Neuronal stem cell (in vitro differentiated cells): ENCODE measurements at regions not wholly inside any gene's neighbourhood (a gene's known extent, or its start where the extent isn't known, plus 50 kb on each side); places are given as distances from the start of the nearest gene placed in this dataset.
"Not testable (repeated sequence)": the region's sequence is repeated elsewhere in the genome, so short reads cannot be mapped to it uniquely, and the experiment has no call there.

Experiments used
- DNase-seq: peaks from one replicate; pipeline ENCODE4 v3.0.0-alpha.2; 2013; ENCODE audit warnings: low spot score
- H2AFZ ChIP-seq: one replicate; pipeline ENCODE4 v1.6.1; 2013; ENCODE audit warnings: mild to moderate bottlenecking, low read length, inconsistent platforms
- H2AK5ac ChIP-seq: 2 replicates; pipeline ENCODE4 v1.6.1; 2013; ENCODE audit warnings: low read depth, mild to moderate bottlenecking, inconsistent platforms, low read length, moderate library complexity, mixed read lengths
- H2BK120ac ChIP-seq: 2 replicates; pipeline ENCODE4 v1.6.1; 2013; ENCODE audit warnings: low read depth, mild to moderate bottlenecking, inconsistent platforms, low read length, moderate library complexity, mixed read lengths
- H2BK12ac ChIP-seq: one replicate; pipeline ENCODE4 v1.6.1; 2013; ENCODE audit warnings: low read length, inconsistent platforms
- H2BK15ac ChIP-seq: 2 replicates; pipeline ENCODE4 v1.6.1; 2013; ENCODE audit warnings: mild to moderate bottlenecking, low read length, inconsistent platforms, mixed read lengths
- H2BK5ac ChIP-seq: one replicate; pipeline ENCODE4 v1.6.1; 2013; ENCODE audit warnings: inconsistent platforms, mild to moderate bottlenecking, low read length, moderate library complexity
- H3K14ac ChIP-seq: one replicate; pipeline ENCODE4 v1.6.1; 2013; ENCODE audit warnings: low read length, inconsistent platforms
- H3K18ac ChIP-seq: 2 replicates; pipeline ENCODE4 v1.6.1; 2013; ENCODE audit warnings: low read length, inconsistent platforms
- H3K23ac ChIP-seq: 2 replicates; pipeline ENCODE4 v1.6.1; 2013; ENCODE audit warnings: low read depth, mild to moderate bottlenecking, mixed read lengths, low read length, inconsistent platforms; ENCODE audit not compliant: poor library complexity
- H3K27ac ChIP-seq: replicated peaks from 3 replicates; pipeline ENCODE4 v1.5.1; 2013; ENCODE audit warnings: low read length, inconsistent platforms
- H3K27me3 ChIP-seq, 3 experiments: 2 replicates each; pipeline ENCODE4 v1.6.1; 2013; ENCODE audit warnings: low read length in 3 of 3, mild to moderate bottlenecking in 2 of 3, inconsistent platforms in 1 of 3, low read depth in 1 of 3, mixed read lengths in 1 of 3, moderate library complexity in 1 of 3; ENCODE audit not compliant: control insufficient read depth in 3 of 3, insufficient read depth in 3 of 3
- H3K36me3 ChIP-seq, 2 donors: replicated peaks in 1 of 2; 2 replicates each; pipeline ENCODE4 v1.6.1; 2013; ENCODE audit warnings: low read length in 2 of 2; ENCODE audit not compliant: control insufficient read depth in 2 of 2, insufficient read depth in 2 of 2
- H3K4ac ChIP-seq: 2 replicates; pipeline ENCODE4 v1.6.1; 2013; ENCODE audit warnings: inconsistent platforms, mild to moderate bottlenecking, low read length, moderate library complexity
- H3K4me1 ChIP-seq, 2 donors: 1 replicate in 1 of 2; 2 replicates in 1 of 2; pipeline ENCODE4 v1.6.1; 2013; ENCODE audit warnings: low read length in 2 of 2, low read depth in 1 of 2; ENCODE audit not compliant: control insufficient read depth in 2 of 2, insufficient read depth in 1 of 2
- H3K4me2 ChIP-seq: one replicate; pipeline ENCODE4 v1.6.1; 2013; ENCODE audit warnings: mild to moderate bottlenecking, low read length, inconsistent platforms; ENCODE audit not compliant: insufficient read depth, poor library complexity, severe bottlenecking
- H3K4me3 ChIP-seq, 2 donors: 2 replicates each; pipeline ENCODE4 v1.5.1; 2013; ENCODE audit warnings: low read length in 2 of 2, mild to moderate bottlenecking in 2 of 2, inconsistent platforms in 1 of 2, moderate library complexity in 1 of 2
- H3K79me1 ChIP-seq: one replicate; pipeline ENCODE4 v1.6.1; 2013; ENCODE audit warnings: low read depth, mild to moderate bottlenecking, inconsistent platforms, low read length, moderate library complexity
- H3K9ac ChIP-seq: one replicate; pipeline ENCODE4 v1.6.1; 2013; ENCODE audit warnings: mild to moderate bottlenecking, low read depth, low read length, inconsistent platforms; ENCODE audit not compliant: poor library complexity
- H3K9me3 ChIP-seq, 2 donors: replicated peaks in 1 of 2; 2 replicates each; pipeline versions ENCODE3 to v1.6.1; 2013; ENCODE audit warnings: low read length in 2 of 2, mild to moderate bottlenecking in 2 of 2, inconsistent platforms in 1 of 2, low read depth in 1 of 2, mixed read lengths in 1 of 2, moderate library complexity in 1 of 2; ENCODE audit not compliant: control insufficient read depth in 2 of 2, insufficient read depth in 1 of 2
- H4K8ac ChIP-seq: one replicate; pipeline ENCODE4 v1.6.1; 2013; ENCODE audit warnings: low read depth, mild to moderate bottlenecking, inconsistent platforms, low read length, moderate library complexity
- H4K91ac ChIP-seq: one replicate; pipeline ENCODE4 v1.6.1; 2013; ENCODE audit warnings: low read length, low read depth, mild to moderate bottlenecking, inconsistent platforms; ENCODE audit not compliant: poor library complexity
- WGBS, 2 donors: extraction: QIAGEN DNeasy Blood & Tissue Kit; methylation state at CpG; one replicate each; pipeline ENCODE4 v1.1.7; 2013; ENCODE audit warnings: missing lambda C conversion rate in 2 of 2, mixed read lengths in 1 of 2; ENCODE audit not compliant: insufficient read length in 2 of 2, insufficient replicate concordance in 1 of 2; ENCODE audit errors: extremely low coverage in 2 of 2; 5-methylcytosine and 5-hydroxymethylcytosine counted together

DNA sequence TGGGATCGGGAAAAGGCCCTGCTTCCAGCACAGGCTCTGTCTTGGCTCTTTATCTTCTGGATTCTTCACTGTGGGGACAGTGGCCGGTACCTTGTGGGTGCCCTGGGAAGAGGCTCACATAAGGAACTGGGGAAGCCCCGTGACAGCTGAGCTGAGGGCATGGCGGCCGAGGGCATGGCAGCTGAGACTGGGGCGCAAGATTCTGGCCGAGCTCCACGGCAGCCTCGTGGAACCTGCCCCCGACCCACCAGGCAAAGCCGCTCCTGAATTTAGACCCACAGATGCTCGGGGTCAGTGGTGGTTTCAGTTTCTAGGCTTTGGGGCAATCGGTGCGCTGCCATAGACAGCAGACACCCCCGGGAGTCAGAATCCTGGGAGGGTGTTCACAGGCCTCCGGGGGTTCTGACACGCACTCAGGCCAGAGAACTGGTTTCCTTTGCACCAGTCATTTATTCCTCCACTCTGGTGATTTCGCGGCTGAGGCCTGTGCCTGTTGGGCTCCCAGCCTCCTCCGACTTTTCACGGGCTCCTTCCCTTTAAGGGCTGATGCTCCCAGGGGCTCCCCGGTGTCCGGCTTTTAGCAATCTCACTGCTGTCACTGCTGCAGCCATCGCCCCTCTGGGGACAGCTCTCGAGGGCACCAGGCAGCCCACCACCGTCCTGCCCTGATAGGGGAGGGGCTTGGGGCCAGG, 117.6 kb downstream of the TEX29 start:
- no peak overlapping the region for H3K23ac ChIP-seq
- H3K9ac ChIP-seq, result peak overlapping the region; percentile 32
- H2BK15ac ChIP-seq, result peak overlapping the region; percentile 19
- H3K14ac ChIP-seq, result no peak overlapping the region
- H3K36me3 ChIP-seq, result no peaks in the 10 kb centered on the region
- H2BK120ac ChIP-seq, result peak overlapping the region; percentile 42
- no peak overlapping the region for H2BK12ac ChIP-seq
- no CpG with 5 or more reads among the region's 26 CpGs for WGBS, 2 donors
- H3K4me3 ChIP-seq, result no peak overlapping the region
- H3K4me1 ChIP-seq, result peaks cover 0 to 12% of the 10 kb centered on the region in 2 donors
- H3K79me1 ChIP-seq, result no peaks in the 10 kb centered on the region
- H3K27ac ChIP-seq, result no peak overlapping the region
- no peak overlapping the region for H2BK5ac ChIP-seq
- peak overlapping the region; percentile 53 for H3K4ac ChIP-seq
- H2AK5ac ChIP-seq, result peak overlapping the region; percentile 94
- no peaks in the 10 kb centered on the region for H3K27me3 ChIP-seq
- H2AFZ ChIP-seq, result no peak overlapping the region
- H3K9me3 ChIP-seq, result no peaks in the 10 kb centered on the region
- H4K91ac ChIP-seq, result no peak overlapping the region
- H3K18ac ChIP-seq, result peak overlapping the region; percentile 86
- DNase-seq, result no peak
- H3K4me2 ChIP-seq, result no peak overlapping the region
- H4K8ac ChIP-seq, result no peak overlapping the region

DNA sequence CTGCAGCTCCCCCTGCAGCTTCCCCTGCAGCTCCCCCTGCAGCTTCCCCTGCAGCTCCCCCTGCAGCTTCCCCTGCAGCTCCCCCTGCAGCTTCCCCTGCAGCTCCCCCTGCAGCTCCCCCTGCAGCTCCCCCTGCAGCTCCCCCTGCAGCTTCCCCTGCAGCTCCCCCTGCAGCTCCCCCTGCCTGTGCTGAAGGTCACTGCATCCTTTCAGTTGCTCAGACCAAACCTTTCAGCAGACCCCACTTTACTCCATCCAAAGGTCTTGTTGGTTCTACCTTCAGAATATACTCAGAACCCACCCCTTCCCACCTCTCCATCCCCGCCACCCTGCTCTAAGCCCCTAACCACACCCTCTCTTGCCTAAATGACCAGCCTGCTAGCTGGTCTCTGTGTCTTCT, 120.0 kb downstream of the TEX29 start:
- DNase-seq, result not testable (repeated sequence)

DNA sequence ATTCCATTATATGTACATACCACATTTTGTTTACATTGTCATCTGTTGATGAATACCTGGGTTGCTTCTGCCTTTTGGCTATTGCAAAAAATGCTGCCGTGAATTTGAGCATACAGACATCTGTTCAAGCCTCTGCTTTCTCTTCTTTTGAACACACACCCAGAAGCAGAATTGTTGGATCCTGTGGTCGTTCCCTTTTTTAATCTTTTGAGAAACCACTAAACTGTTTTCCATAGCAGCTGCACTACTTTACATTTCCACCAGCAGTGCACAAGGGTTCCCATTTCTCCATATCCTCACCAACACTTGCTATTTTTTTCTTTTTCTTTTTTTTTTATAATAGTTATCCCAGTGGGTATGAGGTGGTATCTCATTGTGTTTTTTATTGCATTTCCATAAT, 123.5 kb downstream of the TEX29 start:
- no CpG with 5 or more reads among the region's 2 CpGs for WGBS, 2 donors
- no peak overlapping the region for H2AFZ ChIP-seq

More for the DNA sequence above, 120.0 kb downstream of the TEX29 start:
- not testable (repeated sequence) for H4K91ac ChIP-seq, H3K79me1 ChIP-seq, H2BK5ac ChIP-seq, H3K4me3 ChIP-seq, H3K18ac ChIP-seq, H2AFZ ChIP-seq, H4K8ac ChIP-seq, H3K9ac ChIP-seq, H3K36me3 ChIP-seq, H2BK120ac ChIP-seq, H3K9me3 ChIP-seq, H3K4me2 ChIP-seq, H3K27ac ChIP-seq, H2BK15ac ChIP-seq, H2BK12ac ChIP-seq, H3K14ac ChIP-seq, H3K27me3 ChIP-seq, H3K23ac ChIP-seq, H3K4ac ChIP-seq
- WGBS, 2 donors, result no CpG with 5 or more reads among the region's 1 CpG
- Histone ChIP-seq H3K4me1 (peaks cover 0 to 12% of the 10 kb centered on the region in 2 donors), H2AK5ac (peak overlapping the region; percentile 73)

DNA sequence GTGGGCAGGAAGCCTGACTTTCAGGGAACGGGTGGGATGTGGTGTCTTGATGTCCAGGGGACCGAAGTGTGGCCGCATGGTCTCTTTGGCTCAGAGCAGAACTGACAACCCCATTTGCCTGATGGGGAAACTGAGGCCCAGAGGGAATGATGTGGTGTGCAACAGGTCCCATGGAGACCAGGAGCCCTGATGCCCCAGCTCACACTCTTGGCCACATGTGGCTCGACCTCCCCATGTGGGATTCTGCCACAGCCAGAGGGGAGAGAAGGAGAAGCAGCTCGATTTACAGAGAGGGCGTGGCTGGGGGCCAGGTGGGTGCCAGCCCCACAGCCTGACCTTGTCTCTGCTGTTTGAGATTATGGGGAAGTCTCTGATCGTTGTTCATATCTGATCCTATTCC, 128.1 kb downstream of the TEX29 start:
- no peak overlapping the region for H3K23ac ChIP-seq
- H3K4ac ChIP-seq, result no peak overlapping the region
- peaks cover 3 to 4% of the 10 kb centered on the region in 2 donors for H3K4me1 ChIP-seq
- WGBS, 2 donors, result no CpG with 5 or more reads among the region's 7 CpGs
- no peak for DNase-seq
- no peaks in the 10 kb centered on the region for H3K36me3 ChIP-seq
- H3K4me2 ChIP-seq, result no peak overlapping the region
- peaks cover 0 to 9% (median 0%) of the 10 kb centered on the region in 3 experiments for H3K27me3 ChIP-seq
- no peak overlapping the region for H4K8ac ChIP-seq
- H2BK5ac ChIP-seq, result no peak overlapping the region
- H3K9ac ChIP-seq, result no peak overlapping the region
- H2AFZ ChIP-seq, result no peak overlapping the region
- H3K14ac ChIP-seq, result no peak overlapping the region
- no peak overlapping the region for H2BK15ac ChIP-seq
- no peaks in the 10 kb centered on the region for H3K79me1 ChIP-seq
- H3K4me3 ChIP-seq, result no peak overlapping the region
- H3K27ac ChIP-seq, result no peak overlapping the region
- H4K91ac ChIP-seq, result no peak overlapping the region
- H3K18ac ChIP-seq, result no peak overlapping the region
- H2AK5ac ChIP-seq, result peak overlapping the region; percentile 37
- no peak overlapping the region for H2BK12ac ChIP-seq
- no peak overlapping the region for H2BK120ac ChIP-seq
- peaks cover 0 to 2% of the 10 kb centered on the region in 2 donors for H3K9me3 ChIP-seq

More for the DNA sequence above, 123.5 kb downstream of the TEX29 start:
- no peak overlapping the region for H3K9ac ChIP-seq
- no peak overlapping the region for H3K23ac ChIP-seq
- peaks cover 0 to 3% (median 0%) of the 10 kb centered on the region in 3 experiments for H3K27me3 ChIP-seq
- no peak for DNase-seq
- H3K4ac ChIP-seq, result no peak overlapping the region
- no peak overlapping the region for H4K91ac ChIP-seq
- peaks cover 0 to 5% of the 10 kb centered on the region in 2 donors for H3K4me1 ChIP-seq
- H2BK5ac ChIP-seq, result no peak overlapping the region
- H3K4me3 ChIP-seq, result no peak overlapping the region
- no peak overlapping the region for H2AK5ac ChIP-seq
- no peaks in the 10 kb centered on the region for H3K79me1 ChIP-seq
- H3K14ac ChIP-seq, result no peak overlapping the region
- no peak overlapping the region for H2BK120ac ChIP-seq
- no peak overlapping the region for H3K4me2 ChIP-seq
- H3K9me3 ChIP-seq, result peaks cover 0 to 2% of the 10 kb centered on the region in 2 donors
- H2BK15ac ChIP-seq, result no peak overlapping the region
- H3K36me3 ChIP-seq, result no peaks in the 10 kb centered on the region
- H3K27ac ChIP-seq, result no peak overlapping the region
- H3K18ac ChIP-seq, result no peak overlapping the region
- H2BK12ac ChIP-seq, result no peak overlapping the region
- no peak overlapping the region for H4K8ac ChIP-seq
